HCT116 (cell line): ENCODE measurements at regions not wholly inside any gene's neighbourhood (a gene's known extent, or its start where the extent isn't known, plus 50 kb on each side); places are given as distances from the start of the nearest gene placed in this dataset.

Source experiments
- ATAC-seq: fragments of 200-7000 bp; cut with Tn5 transposase; 2 replicates; pipeline ENCODE4 v1.9.1; 2020; ENCODE audit warnings: mild to moderate bottlenecking, moderate library complexity
- BruUV-seq: library from RNA; stranded (reverse); fragments of 400-500 nt; replicated peaks from 2 replicates; lab custom pipeline; 2021; lab: Mats Ljungman, UMichigan
- CTCF ChIA-PET: fragments of 300-600 bp; sonication (Branson Sonifier 250); formaldehyde crosslinking; loops from one replicate; lab custom pipeline; 2021; ENCODE audit warnings: antibody characterized with exemption; lab: Charles Lee
- POLR2A ChIA-PET: fragments of 300-600, 350-600 bp; sonication (Branson Sonifier 250); formaldehyde crosslinking; loops from one replicate; lab custom pipeline; 2021; ENCODE audit warnings: antibody characterized with exemption; lab: Charles Lee
- RAD21 ChIA-PET, 2 experiments: fragments of 300-600 bp; sonication (Branson Sonifier 250); formaldehyde crosslinking; loops; one replicate each; lab custom pipeline; 2023; ENCODE audit warnings: low total read pairs in 2 of 2; ENCODE audit not compliant: uncharacterized antibody in 2 of 2, unreplicated experiment in 2 of 2, low non-redundant PET in 1 of 2; lab: Charles Lee
- DNase-seq: peaks from one replicate; pipeline ENCODE4 v3.0.0-alpha.2; 2010; ENCODE audit warnings: low read depth, low spot score
- H2AFZ ChIP-seq: fragments of 200-600 bp; shearing (Covaris generic), sonication (generic); 2 replicates; pipeline ENCODE4 v1.6.1; 2017; ENCODE audit warnings: low read depth, mixed run types, mixed read lengths, antibody characterized with exemption, low read length; ENCODE audit not compliant: poor library complexity, severe bottlenecking
- H3K27ac ChIP-seq: 2 replicates; pipeline ENCODE4 v1.5.1; 2012; ENCODE audit warnings: low read depth, low read length
- H3K27me3 ChIP-seq: fragments of 200-600 bp; sonication (generic); 2 replicates; pipeline ENCODE4 v1.6.1; 2016; ENCODE audit warnings: mixed run types, low read length, mixed read lengths; ENCODE audit not compliant: insufficient read depth
- H3K36me3 ChIP-seq, 2 experiments: fragments of 200-500 bp in 1 of 2; fragments of 200-600 bp in 1 of 2; sonication (Bioruptor generic) in 1 of 2; sonication (generic) in 1 of 2; 2 replicates each; pipeline versions ENCODE4 v1.5.1 to v1.6.1; 2014 to 2016; ENCODE audit warnings: low read length in 2 of 2, inconsistent platforms in 1 of 2, mixed read lengths in 1 of 2, mixed run types in 1 of 2; ENCODE audit not compliant: insufficient read depth in 2 of 2, control insufficient read depth in 1 of 2
- H3K4me1 ChIP-seq, 2 experiments: fragments of 200-600 bp in 1 of 2; sonication (generic) in 1 of 2; 2 replicates each; pipeline versions ENCODE4 v1.5.1 to v1.6.1; 2012 to 2017; ENCODE audit warnings: low read length in 2 of 2, inconsistent platforms in 1 of 2, mild to moderate bottlenecking in 1 of 2, mixed read lengths in 1 of 2, mixed run types in 1 of 2, moderate library complexity in 1 of 2; ENCODE audit not compliant: insufficient read depth in 2 of 2, control insufficient read depth in 1 of 2
- H3K4me2 ChIP-seq: fragments of 200-600 bp; sonication (generic); 2 replicates; pipeline ENCODE4 v1.6.1; 2017; ENCODE audit warnings: mixed run types, low read length, mixed read lengths
- H3K4me3 ChIP-seq, 2 experiments: fragments of 200-600 bp in 1 of 2; sonication (generic) in 1 of 2; replicated peaks in 1 of 2; 2 replicates each; pipeline ENCODE4 v1.5.1; 2011 to 2016; ENCODE audit warnings: low read length in 2 of 2, control low read depth in 1 of 2, low read depth in 1 of 2, mild to moderate bottlenecking in 1 of 2, mixed read lengths in 1 of 2, mixed run types in 1 of 2
- H3K79me2 ChIP-seq: fragments of 200-600 bp; sonication (generic); 2 replicates; pipeline ENCODE4 v1.6.1; 2017; ENCODE audit warnings: mild to moderate bottlenecking, mixed run types, low read length, moderate library complexity, mixed read lengths; ENCODE audit not compliant: insufficient read depth
- H3K9ac ChIP-seq: fragments of 200-600 bp; sonication (generic); 2 replicates; pipeline ENCODE4 v1.6.1; 2016; ENCODE audit warnings: low read length, mixed read lengths
- H3K9me2 ChIP-seq: fragments of 200-600 bp; sonication (generic), shearing (Covaris generic); 2 replicates; pipeline ENCODE4 v1.6.1; 2017; ENCODE audit warnings: mixed run types, mild to moderate bottlenecking, moderate library complexity; ENCODE audit not compliant: insufficient read depth
- H3K9me3 ChIP-seq, 2 experiments: fragments of 200-500 bp in 1 of 2; fragments of 200-600 bp in 1 of 2; sonication (Bioruptor generic) in 1 of 2; sonication (generic) in 1 of 2; 2 replicates each; pipeline ENCODE4 v1.6.1; 2014 to 2017; ENCODE audit warnings: low read length in 2 of 2, mixed read lengths in 2 of 2, inconsistent platforms in 1 of 2, low read depth in 1 of 2, mild to moderate bottlenecking in 1 of 2, mixed run types in 1 of 2, moderate library complexity in 1 of 2; ENCODE audit not compliant: control insufficient read depth in 1 of 2, insufficient read depth in 1 of 2
- H4K20me1 ChIP-seq: fragments of 200-600 bp; sonication (generic), shearing (Covaris generic); 2 replicates; pipeline ENCODE4 v1.6.1; 2017; ENCODE audit warnings: mixed run types, mild to moderate bottlenecking, moderate library complexity; ENCODE audit not compliant: insufficient read depth
- ATF3 ChIP-seq: IDR thresholded peaks from 2 replicates; pipeline ENCODE4 v1.6.1; 2012
- CBX3 ChIP-seq: IDR thresholded peaks from 2 replicates; pipeline ENCODE4 v1.6.1; 2012; ENCODE audit warnings: low read depth
- CTCF ChIP-seq, 3 experiments: fragments of 200-600 bp in 1 of 3; sonication (generic) in 1 of 3; IDR thresholded peaks in 2 of 3; conservative IDR thresholded peaks in 1 of 3; 2 replicates each; pipeline ENCODE4 v1.5.1; 2012 to 2017; ENCODE audit warnings: low read depth in 2 of 3, low read length in 2 of 3, antibody characterized with exemption in 1 of 3, borderline replicate concordance in 1 of 3, control low read depth in 1 of 3, mild to moderate bottlenecking in 1 of 3, mixed read lengths in 1 of 3, mixed run types in 1 of 3, moderate library complexity in 1 of 3; ENCODE audit not compliant: insufficient read depth in 1 of 3
- ELF1 ChIP-seq: IDR thresholded peaks from 2 replicates; pipeline ENCODE4 v1.6.1; 2012; ENCODE audit warnings: low read depth, borderline replicate concordance
- FOSL1 ChIP-seq: IDR thresholded peaks from 2 replicates; pipeline ENCODE4 v1.6.1; 2012; ENCODE audit warnings: low read depth
- JUND ChIP-seq: IDR thresholded peaks from 2 replicates; pipeline ENCODE4 v1.6.1; 2012
- REST ChIP-seq: IDR thresholded peaks from 2 replicates; pipeline ENCODE4 v1.6.1; 2012; ENCODE audit warnings: low read depth
- SP1 ChIP-seq: IDR thresholded peaks from 2 replicates; pipeline ENCODE4 v1.6.1; 2012; ENCODE audit warnings: low read depth
- ZNF274 ChIP-seq: fragments of 200-500 bp; sonication (Bioruptor generic); IDR thresholded peaks from 2 replicates; pipeline ENCODE4 v1.6.1; 2014; ENCODE audit warnings: mild to moderate bottlenecking, low read depth, low read length, inconsistent platforms
- intact Hi-C: fragments of 100-400 bp; cut with micrococcal nuclease; formaldehyde crosslinking; loops from 2 replicates; pipeline ENCODE4 v1.10.0; 2022

GRCh38 chr2:142308744-142309143 is 177.9 kb upstream of the LRP1B start:
- peaks cover 7 to 16% of the 10 kb centered on the region in 2 experiments; a peak in 2 of 4 replicates for H3K9me3 ChIP-seq
- no peaks in the 10 kb centered on the region for H3K36me3 ChIP-seq
- no peak for DNase-seq
- H2AFZ ChIP-seq, result no peak overlapping the region
- ChIA-PET POLR2A (no interaction called here), CTCF (no interaction called here), RAD21 (no interaction called here)
- no peak overlapping the region for H3K4me2 ChIP-seq
- no peaks in the 10 kb centered on the region for H3K27me3 ChIP-seq
- TF ChIP-seq REST, result no peak
- no peak overlapping the region for H3K4me3 ChIP-seq
- H3K4me1 ChIP-seq, result no peaks in the 10 kb centered on the region
- no peak for ATAC-seq
- intact Hi-C loops, result no loop called here
- BruUV-seq, result no TSS peak
- no peak overlapping the region for H3K9ac ChIP-seq
- H3K79me2 ChIP-seq, result no peaks in the 10 kb centered on the region
- peaks cover 5% of the 10 kb centered on the region; the same call in 1 of the 2 replicates for H3K9me2 ChIP-seq
- no peaks in the 10 kb centered on the region for H4K20me1 ChIP-seq
- H3K27ac ChIP-seq, result no peak overlapping the region

GRCh38 chr2:142307616-142308115 is 176.8 kb upstream of the LRP1B start:
- ChIA-PET CTCF (no interaction called here), RAD21 (no interaction called here), POLR2A (no interaction called here)
- Histone ChIP-seq H3K4me2 (no peak overlapping the region), H3K4me1 (no peaks in the 10 kb centered on the region), H2AFZ (no peak overlapping the region), H3K4me3 (no peak overlapping the region), H3K36me3 (no peaks in the 10 kb centered on the region), H4K20me1 (no peaks in the 10 kb centered on the region), H3K79me2 (no peaks in the 10 kb centered on the region), H3K9me2 (peaks cover 5% of the 10 kb centered on the region; the same call in 1 of the 2 replicates), H3K27ac (no peak overlapping the region), H3K9me3 (peaks cover 7 to 16% of the 10 kb centered on the region in 2 experiments; a peak in 2 of 4 replicates), H3K9ac (no peak overlapping the region), H3K27me3 (no peaks in the 10 kb centered on the region)
- no peak for DNase-seq
- no peak for TF ChIP-seq FOSL1
- no peak for TF ChIP-seq ATF3
- TF ChIP-seq CTCF (IDR thresholded peaks at IDR 0.05 in 2 of 3, conservative IDR thresholded peaks at IDR 0.05 in 1 of 3; ENCODE audit: borderline replicate concordance in 1 of 3, insufficient read depth in 1 of 3, low read depth in 2 of 3, low read length in 2 of 3), result no peak
- TF ChIP-seq ZNF274, result no peak
- no peak for TF ChIP-seq ELF1
- no peak for TF ChIP-seq SP1
- no peak for TF ChIP-seq CBX3
- no peak for TF ChIP-seq JUND
- BruUV-seq, result no TSS peak
- ATAC-seq, result no peak
- intact Hi-C loops, result no loop called here
